HepG2 (cell line): ENCODE measurements at regions not wholly inside any gene's neighbourhood (a gene's known extent, or its start where the extent isn't known, plus 50 kb on each side); places are given as distances from the start of the nearest gene placed in this dataset.

ENCODE experiments used
- ATAC-seq: fragments of 200-7000 bp; cut with Tn5 transposase; 3 replicates; pipeline ENCODE4 v1.9.1; 2020; ENCODE audit warnings: mild to moderate bottlenecking, moderate library complexity
- BruUV-seq: library from RNA; stranded (reverse); fragments of 400-500 nt; replicated peaks from 2 replicates; lab custom pipeline; 2021; lab: Mats Ljungman, UMichigan
- CTCF ChIA-PET: fragments of 300-600 bp; formaldehyde crosslinking; extraction: SDS; loops from one replicate; lab custom pipeline; 2021; ENCODE audit warnings: low total read pairs, inconsistent platforms, low intra/inter-chr PET ratio; lab: Yijun Ruan, JAX
- POLR2A ChIA-PET: fragments of 350-600 bp; sonication (Branson Sonifier 250); formaldehyde crosslinking; loops from one replicate; lab custom pipeline; 2020; ENCODE audit warnings: antibody characterized with exemption, inconsistent platforms; lab: Yijun Ruan, JAX
- DNase-seq: peaks from one replicate; pipeline ENCODE4 v3.0.0-alpha.2; 2015; ENCODE audit warnings: low spot score
- FAIRE-seq: peaks from 3 replicates; lab custom pipeline; 2011; peaks lifted over from hg19 to GRCh38; lab: Jason Lieb, UNC
- H2AFZ ChIP-seq: one replicate; pipeline ENCODE4 v1.6.1; 2011; ENCODE audit warnings: low read length, inconsistent platforms
- H3K27ac ChIP-seq: fragments of 300-600 bp; 3 replicates; pipeline ENCODE4 v1.8.0; 2011; ENCODE audit warnings: mixed run types, mild to moderate bottlenecking, mixed read lengths, low read length, inconsistent platforms; ENCODE audit not compliant: insufficient read depth; ENCODE audit errors: extremely low read length
- H3K27me3 ChIP-seq, 2 experiments: fragments of 200-600 bp in 1 of 2; 2 replicates in 1 of 2; 3 replicates in 1 of 2; pipeline versions ENCODE4 v1.6.0 to v1.8.0; 2011; ENCODE audit warnings: low read length in 2 of 2, mild to moderate bottlenecking in 2 of 2, moderate library complexity in 2 of 2, inconsistent platforms in 1 of 2; ENCODE audit not compliant: insufficient read depth in 2 of 2, control insufficient read depth in 1 of 2
- H3K36me3 ChIP-seq, 2 experiments: fragments of 200-600 bp in 1 of 2; replicated peaks in 1 of 2; 2 replicates in 1 of 2; 3 replicates in 1 of 2; pipeline versions ENCODE4 v1.5.1 to v1.8.0; 2011; ENCODE audit warnings: low read length in 2 of 2, inconsistent platforms in 1 of 2; ENCODE audit not compliant: insufficient read depth in 2 of 2, control insufficient read depth in 1 of 2
- H3K4me1 ChIP-seq: 2 replicates; pipeline ENCODE4 v1.5.1; 2012; ENCODE audit warnings: low read length, inconsistent platforms; ENCODE audit not compliant: insufficient read depth
- H3K4me2 ChIP-seq: 2 replicates; pipeline ENCODE4 v1.6.0; 2011; ENCODE audit warnings: low read depth, low read length, inconsistent platforms
- H3K4me3 ChIP-seq, 3 experiments: fragments of 200-600 bp in 1 of 3; sonication (generic), shearing (Covaris generic) in 1 of 3; replicated peaks in 1 of 3; 2 replicates each; pipeline ENCODE4 v1.5.1; 2011 to 2016; ENCODE audit warnings: low read length in 3 of 3, inconsistent platforms in 2 of 3, low read depth in 2 of 3, mild to moderate bottlenecking in 2 of 3, control low read depth in 1 of 3, mixed read lengths in 1 of 3; ENCODE audit not compliant: insufficient read depth in 1 of 3
- H3K79me2 ChIP-seq: one replicate; pipeline ENCODE4 v1.6.1; 2011; ENCODE audit warnings: low read length, inconsistent platforms; ENCODE audit not compliant: insufficient read depth
- H3K9ac ChIP-seq: 2 replicates; pipeline ENCODE4 v1.6.0; 2011; ENCODE audit warnings: mild to moderate bottlenecking, low read depth, low read length, inconsistent platforms; ENCODE audit not compliant: insufficient read depth
- H3K9me3 ChIP-seq: 2 replicates; pipeline ENCODE4 v1.5.1; 2012; ENCODE audit warnings: mild to moderate bottlenecking, low read length
- H4K20me1 ChIP-seq: 2 replicates; pipeline ENCODE4 v1.6.0; 2011; ENCODE audit warnings: inconsistent platforms, mild to moderate bottlenecking, low read length, moderate library complexity; ENCODE audit not compliant: insufficient read depth
- CEBPB ChIP-seq: IDR thresholded peaks from 2 replicates; pipeline ENCODE4 v1.6.1; 2011; ENCODE audit warnings: low read depth, low read length, improper control_type of control experiment, borderline replicate concordance
- SSRP1 ChIP-seq: IDR thresholded peaks from 2 replicates; pipeline ENCODE4 v1.6.1; 2016; ENCODE audit warnings: control low read depth
- ZFP36 ChIP-seq: fragments of 150-350 bp; IDR thresholded peaks from 2 replicates; pipeline ENCODE4 v1.6.1; 2018; ENCODE audit warnings: borderline replicate concordance, low read length, low read depth; ENCODE audit not compliant: partially characterized antibody
- ZNF296 ChIP-seq: sonication (generic); formaldehyde crosslinking; conservative IDR thresholded peaks from 2 replicates; pipeline ENCODE4 v1.5.0; 2020; ENCODE audit warnings: mild to moderate bottlenecking, missing genetic modification reagents
- WGBS: methylation state at CpG from one replicate; pipeline ENCODE4 v1.1.6; 2017; ENCODE audit warnings: low lambda C conversion rate; 5-methylcytosine and 5-hydroxymethylcytosine counted together
- in situ Hi-C: cut with HindIII; loops from 2 replicates; pipeline ENCODE4 v1.10.0; 2017; ENCODE audit warnings: low pct_unique_long_range_greater_than_20kb; ENCODE audit not compliant: extremely low pct_ligation_motif_present
- intact Hi-C: fragments of 100-400 bp; cut with micrococcal nuclease; formaldehyde crosslinking; loops from one replicate; pipeline ENCODE4 v1.10.0; 2022; ENCODE audit not compliant: unreplicated experiment
- TF ChIP-seq, protein P1 (sequence below): IDR thresholded peaks from 2 replicates; pipeline ENCODE4 v1.6.1; 2016; ENCODE audit warnings: low read depth, control low read depth

- H3K79me2 ChIP-seq: no peaks in the 10 kb centered on the region
- FAIRE-seq: no peak
- H4K20me1 ChIP-seq: no peaks in the 10 kb centered on the region
- no peak overlapping the region for H2AFZ ChIP-seq
- H3K9me3 ChIP-seq: peaks cover 56% of the 10 kb centered on the region
- H3K4me1 ChIP-seq: no peaks in the 10 kb centered on the region
- ATAC-seq: no peak
- H3K4me3 ChIP-seq: no peak overlapping the region
- CTCF ChIA-PET: no interaction called here
- BruUV-seq: no TSS peak
- TF ChIP-seq, protein P1, sequence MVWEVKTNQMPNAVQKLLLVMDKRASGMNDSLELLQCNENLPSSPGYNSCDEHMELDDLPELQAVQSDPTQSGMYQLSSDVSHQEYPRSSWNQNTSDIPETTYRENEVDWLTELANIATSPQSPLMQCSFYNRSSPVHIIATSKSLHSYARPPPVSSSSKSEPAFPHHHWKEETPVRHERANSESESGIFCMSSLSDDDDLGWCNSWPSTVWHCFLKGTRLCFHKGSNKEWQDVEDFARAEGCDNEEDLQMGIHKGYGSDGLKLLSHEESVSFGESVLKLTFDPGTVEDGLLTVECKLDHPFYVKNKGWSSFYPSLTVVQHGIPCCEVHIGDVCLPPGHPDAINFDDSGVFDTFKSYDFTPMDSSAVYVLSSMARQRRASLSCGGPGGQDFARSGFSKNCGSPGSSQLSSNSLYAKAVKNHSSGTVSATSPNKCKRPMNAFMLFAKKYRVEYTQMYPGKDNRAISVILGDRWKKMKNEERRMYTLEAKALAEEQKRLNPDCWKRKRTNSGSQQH (CRISPR knock-in tag): no peak
- no peak for TF ChIP-seq ZNF296
- POLR2A ChIA-PET: no interaction called here
- in situ Hi-C loops: no loop called here
- 38% methylated on average over 2 of the region's 2 CpGs for WGBS
- no peaks in the 10 kb centered on the region for H3K36me3 ChIP-seq
- no peak overlapping the region for H3K27ac ChIP-seq
- DNase-seq: no peak
- intact Hi-C loops: no loop called here
- no peak overlapping the region for H3K4me2 ChIP-seq
- no peaks in the 10 kb centered on the region for H3K27me3 ChIP-seq
- no peak overlapping the region for H3K9ac ChIP-seq
Observed at GRCh38 chr14:81971911-81972310, 438.3 kb upstream of the SEL1L start.

DNA sequence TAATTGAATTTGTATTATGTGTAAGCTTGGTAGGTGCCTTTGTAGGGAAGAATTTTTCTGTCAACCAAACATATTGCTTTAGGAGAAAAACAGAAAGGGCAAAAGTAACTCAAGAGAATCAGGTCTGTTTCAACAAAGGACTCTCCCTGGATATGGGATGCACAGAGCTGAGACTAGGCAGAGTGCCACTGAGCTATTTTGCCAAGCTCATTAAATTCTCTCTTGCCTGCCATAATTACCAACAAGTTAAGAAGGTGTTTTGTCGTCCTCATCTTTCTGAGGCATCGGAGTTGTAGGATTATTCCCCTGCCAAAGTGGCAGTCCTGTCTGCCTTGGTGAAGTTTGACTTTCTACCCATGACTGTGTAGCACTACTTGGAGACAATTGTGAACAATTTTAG lies 438.9 kb upstream of the SEL1L start:
- Histone ChIP-seq H3K27ac (no peak overlapping the region), H3K27me3 (no peaks in the 10 kb centered on the region), H3K79me2 (no peaks in the 10 kb centered on the region)
- no TSS peak for BruUV-seq
- TF ChIP-seq ZFP36 (no peak), CEBPB (no peak), SSRP1 (CRISPR knock-in tag) (no peak)
- TF ChIP-seq, all 625 proteins: peak for 0
- Histone ChIP-seq H3K4me1 (no peaks in the 10 kb centered on the region), H3K9me3 (peaks cover 63% of the 10 kb centered on the region), H3K36me3 (no peaks in the 10 kb centered on the region), H3K9ac (no peak overlapping the region), H3K4me3 (no peak overlapping the region), H3K4me2 (no peak overlapping the region), H2AFZ (no peak overlapping the region), H4K20me1 (no peaks in the 10 kb centered on the region)
- FAIRE-seq (no peak), DNase-seq (no peak), ATAC-seq (no peak)
- ChIA-PET POLR2A (no interaction called here), CTCF (no interaction called here)
- in situ Hi-C loops: no loop called here
- WGBS: 0% methylated on average over 2 of the region's 2 CpGs
- intact Hi-C loops: no loop called here
